LNCAP (cell line): ENCODE measurements at regions not wholly inside any gene's neighbourhood (a gene's known extent, or its start where the extent isn't known, plus 50 kb on each side); places are given as distances from the start of the nearest gene placed in this dataset.

Experiments
- TF ChIP-seq, protein P1 (sequence below): fragments of 450-650 bp; IDR thresholded peaks from 2 replicates; pipeline ENCODE4 v1.5.1; 2017; ENCODE audit warnings: mild to moderate bottlenecking

DNA sequence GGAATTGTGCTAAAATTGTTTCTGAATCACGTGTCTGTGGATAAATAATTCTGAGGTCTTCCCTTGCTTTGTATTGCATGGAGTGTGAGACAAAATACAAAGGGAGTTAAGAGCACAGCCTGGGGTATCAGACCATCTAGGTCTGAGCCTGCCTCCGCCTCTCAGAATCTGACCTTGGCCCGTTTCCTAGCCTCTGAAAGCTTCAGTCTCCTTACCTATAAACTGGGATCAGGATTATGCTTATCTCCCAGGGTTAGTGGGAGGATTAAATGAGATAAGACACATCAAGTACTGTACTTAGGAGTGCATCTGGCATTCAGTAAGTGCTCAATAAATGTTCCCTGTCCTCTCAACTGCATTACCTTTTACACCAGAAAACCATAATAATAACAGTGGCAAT lies 140.6 kb upstream of the TENM3 start:
- TF ChIP-seq, protein P1, sequence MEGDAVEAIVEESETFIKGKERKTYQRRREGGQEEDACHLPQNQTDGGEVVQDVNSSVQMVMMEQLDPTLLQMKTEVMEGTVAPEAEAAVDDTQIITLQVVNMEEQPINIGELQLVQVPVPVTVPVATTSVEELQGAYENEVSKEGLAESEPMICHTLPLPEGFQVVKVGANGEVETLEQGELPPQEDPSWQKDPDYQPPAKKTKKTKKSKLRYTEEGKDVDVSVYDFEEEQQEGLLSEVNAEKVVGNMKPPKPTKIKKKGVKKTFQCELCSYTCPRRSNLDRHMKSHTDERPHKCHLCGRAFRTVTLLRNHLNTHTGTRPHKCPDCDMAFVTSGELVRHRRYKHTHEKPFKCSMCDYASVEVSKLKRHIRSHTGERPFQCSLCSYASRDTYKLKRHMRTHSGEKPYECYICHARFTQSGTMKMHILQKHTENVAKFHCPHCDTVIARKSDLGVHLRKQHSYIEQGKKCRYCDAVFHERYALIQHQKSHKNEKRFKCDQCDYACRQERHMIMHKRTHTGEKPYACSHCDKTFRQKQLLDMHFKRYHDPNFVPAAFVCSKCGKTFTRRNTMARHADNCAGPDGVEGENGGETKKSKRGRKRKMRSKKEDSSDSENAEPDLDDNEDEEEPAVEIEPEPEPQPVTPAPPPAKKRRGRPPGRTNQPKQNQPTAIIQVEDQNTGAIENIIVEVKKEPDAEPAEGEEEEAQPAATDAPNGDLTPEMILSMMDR = no peak

DNA sequence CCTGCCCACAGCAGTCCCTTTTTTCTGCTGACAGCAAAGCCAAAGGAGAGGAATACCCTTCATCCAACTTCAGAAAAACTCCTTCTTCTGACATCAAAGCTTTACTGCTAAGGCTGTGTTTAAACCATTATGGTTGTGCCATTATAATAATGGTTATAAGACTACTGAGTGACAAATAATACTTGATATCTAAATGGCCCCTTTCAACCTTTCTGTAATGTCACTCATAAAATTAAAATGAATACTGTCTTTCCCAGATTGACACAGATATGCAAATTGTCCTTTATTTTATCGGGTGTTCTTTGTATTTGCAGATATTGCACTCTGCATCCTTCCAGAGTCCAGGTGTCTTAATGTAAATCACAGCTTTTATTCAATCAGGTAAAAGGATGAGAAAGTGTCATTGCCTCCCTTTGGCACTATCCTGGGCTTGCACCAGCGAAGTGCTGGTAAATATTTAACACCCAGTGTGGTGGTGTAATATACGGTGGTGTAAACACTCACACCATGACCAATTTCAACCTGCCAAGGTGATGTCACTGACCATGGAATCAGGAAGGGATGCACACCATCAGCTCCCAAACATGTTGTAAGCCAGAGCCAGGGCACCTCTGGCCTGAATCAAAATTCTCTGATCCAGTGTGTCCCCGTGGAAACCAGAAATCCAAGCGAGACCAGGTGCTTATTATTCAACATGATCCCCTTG lies 139.4 kb upstream of the TENM3 start:
- TF ChIP-seq, protein P1 = no peak

DNA sequence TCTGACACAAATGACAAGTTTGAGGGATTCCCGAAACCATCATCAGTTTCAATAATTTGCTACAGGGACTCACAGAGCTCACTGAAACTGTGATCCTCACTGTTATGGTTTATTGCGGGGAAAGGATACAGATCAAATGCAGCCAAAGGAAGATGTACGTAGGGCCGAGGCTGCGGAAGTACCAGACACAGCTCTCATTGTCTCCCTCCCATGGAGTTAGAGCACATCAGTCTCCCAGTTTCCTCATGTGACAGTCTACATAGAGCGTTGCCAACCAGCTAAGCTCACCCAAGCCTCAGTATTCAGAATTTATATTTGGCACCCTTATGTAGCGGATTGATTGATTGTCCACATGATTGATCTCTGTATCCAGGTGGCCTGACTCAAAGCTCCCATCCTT lies 137.8 kb upstream of the TENM3 start:
- TF ChIP-seq, protein P1 = no peak

DNA sequence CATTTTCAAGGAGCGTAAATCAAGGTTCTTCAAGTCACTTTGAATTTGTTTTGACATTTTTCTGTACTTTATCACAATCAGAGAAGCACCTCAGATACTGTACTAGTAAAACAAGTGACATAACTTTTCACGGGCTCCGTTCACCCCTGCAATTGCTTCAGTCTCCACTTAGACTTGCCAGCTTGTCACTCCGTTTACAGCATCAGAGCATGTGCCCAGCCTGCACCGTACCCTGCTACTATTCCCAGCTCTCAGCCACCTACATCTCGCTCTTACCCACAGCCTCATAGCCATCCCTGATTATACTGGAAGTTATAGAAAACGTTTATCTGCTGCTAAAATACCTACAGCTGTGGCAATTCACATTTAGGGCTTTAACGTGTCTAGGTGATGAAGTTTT lies 135.3 kb upstream of the TENM3 start:
- TF ChIP-seq, protein P1 = no peak

DNA sequence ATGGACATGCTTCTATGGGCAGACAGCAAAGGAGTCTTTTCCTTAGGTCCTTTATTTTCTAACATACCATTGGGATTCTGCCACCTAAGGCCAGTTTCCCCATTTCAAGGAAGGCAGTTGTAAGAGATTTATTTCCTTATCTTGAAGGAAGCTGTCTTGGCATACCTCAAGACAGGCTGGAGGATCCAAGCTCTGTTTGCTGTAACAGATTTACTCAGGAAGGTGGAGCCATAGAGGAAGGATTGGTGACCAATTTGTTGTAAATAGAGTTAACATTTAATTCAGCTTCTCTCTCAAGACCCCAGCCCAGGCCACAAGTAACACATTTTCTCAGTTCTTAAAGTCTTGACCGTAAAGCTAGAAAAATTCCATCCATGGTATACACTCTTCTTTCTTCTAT lies 131.6 kb upstream of the TENM3 start:
- TF ChIP-seq, protein P1 = no peak

DNA sequence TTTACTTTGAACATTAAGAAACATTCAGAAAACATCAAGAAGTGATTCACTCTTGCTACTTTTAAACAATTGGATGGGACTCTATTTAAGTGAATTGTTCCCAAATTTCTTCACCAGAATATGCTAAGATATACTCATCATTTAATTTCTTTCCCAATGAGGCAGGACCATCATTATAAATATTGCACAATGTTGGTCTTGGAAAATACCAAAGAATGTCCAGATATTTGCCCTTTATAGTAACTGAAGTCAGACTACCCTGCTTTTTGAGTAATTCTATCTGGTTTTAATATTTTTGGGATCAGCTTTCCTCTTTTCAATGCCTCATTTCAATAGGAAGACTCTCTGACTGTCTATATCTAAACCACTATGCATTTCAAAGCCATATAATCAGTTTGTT lies 129.4 kb upstream of the TENM3 start:
- TF ChIP-seq, protein P1 = no peak

DNA sequence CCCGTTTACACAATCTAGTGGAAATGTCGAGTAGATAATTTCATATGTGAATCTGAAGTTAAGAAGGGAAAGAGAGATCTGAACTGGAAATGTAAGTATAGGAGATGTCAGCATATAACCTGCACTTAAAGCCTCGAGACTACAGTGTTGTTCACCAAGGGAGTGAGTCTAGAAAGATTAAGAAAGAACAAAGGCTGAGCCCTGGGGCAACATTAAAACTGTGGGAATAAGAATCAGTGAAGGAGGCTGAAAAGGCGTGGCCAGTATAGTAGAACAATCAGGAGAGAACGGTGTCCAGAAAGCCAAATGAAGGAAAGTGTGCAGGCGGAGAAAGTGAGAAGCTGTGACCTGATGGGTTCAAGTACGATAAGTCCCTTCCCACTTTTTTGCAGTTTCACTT lies 118.8 kb upstream of the TENM3 start:
- TF ChIP-seq, protein P1 = no peak

DNA sequence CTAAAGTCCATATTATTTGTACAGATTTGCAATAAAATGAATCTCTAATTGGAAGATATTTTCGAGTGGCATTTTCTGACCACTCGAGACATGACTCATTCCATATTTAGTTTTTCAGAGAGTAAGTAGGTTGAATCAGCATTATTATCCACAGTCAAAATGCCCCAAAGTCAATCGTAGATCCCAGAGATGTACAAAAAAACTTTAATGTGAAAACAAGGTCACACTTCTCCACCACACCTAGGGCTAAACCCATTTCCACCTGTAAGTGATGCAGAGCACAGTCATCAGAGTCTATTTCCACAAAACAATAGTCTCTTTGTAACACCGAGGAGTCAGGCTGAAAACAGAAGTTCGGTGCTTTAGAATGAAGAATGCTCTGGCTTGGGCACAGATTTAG lies 117.1 kb upstream of the TENM3 start:
- TF ChIP-seq, protein P1 = no peak
